Upper lobe of right lung (tissue), 1 donor: ENCODE measurements at regions not wholly inside any gene's neighbourhood (a gene's known extent, or its start where the extent isn't known, plus 50 kb on each side); places are given as distances from the start of the nearest gene placed in this dataset.

ENCODE experiments used
- ATAC-seq: fragments of 200-7000 bp; cut with Tn5 transposase; one replicate; pipeline ENCODE4 v1.9.1; 2020; ENCODE audit warnings: mild to moderate bottlenecking, moderate library complexity
- DNase-seq: peaks from one replicate; pipeline ENCODE4 v3.0.0-alpha.2; 2020
- H3K27ac ChIP-seq: fragments of 200-600 bp; one replicate; pipeline ENCODE4 v1.8.0; 2022
- H3K27me3 ChIP-seq: fragments of 200-600 bp; one replicate; pipeline ENCODE4 v1.8.0; 2022; ENCODE audit warnings: mild to moderate bottlenecking
- H3K36me3 ChIP-seq: fragments of 200-600 bp; one replicate; pipeline ENCODE4 v1.8.0; 2022
- H3K4me1 ChIP-seq: fragments of 200-600 bp; one replicate; pipeline ENCODE4 v1.8.0; 2022
- H3K4me3 ChIP-seq: fragments of 200-600 bp; one replicate; pipeline ENCODE4 v1.8.0; 2022; ENCODE audit warnings: mild to moderate bottlenecking
- H3K9me3 ChIP-seq: fragments of 200-600 bp; one replicate; pipeline ENCODE4 v1.8.0; 2022
- CTCF ChIP-seq: fragments of 200-600 bp; IDR thresholded peaks from one replicate; pipeline ENCODE4 v1.8.0; 2022; ENCODE audit warnings: antibody characterized with exemption
- intact Hi-C: fragments of 100-400 bp; cut with DNase I; formaldehyde crosslinking; loops from one replicate; pipeline ENCODE4 v1.11.0; 2022
- donor health status: DM: no; HTN: yes; CAD: no; lungs with severe emphysema.

- no peak overlapping the region for H3K27ac ChIP-seq
- intact Hi-C loops, result no loop called here
- H3K4me1 ChIP-seq, result no peaks in the 10 kb centered on the region
- no peaks in the 10 kb centered on the region for H3K27me3 ChIP-seq
- ATAC-seq (no peak), DNase-seq (no peak)
- H3K36me3 ChIP-seq, result no peaks in the 10 kb centered on the region
- H3K4me3 ChIP-seq, result no peak overlapping the region
- H3K9me3 ChIP-seq, result no peaks in the 10 kb centered on the region
- TF ChIP-seq CTCF, result no peak
Measured at GRCh38 chr10:4249841-4250586, 465.0 kb upstream of the KLF6 start.

DNA sequence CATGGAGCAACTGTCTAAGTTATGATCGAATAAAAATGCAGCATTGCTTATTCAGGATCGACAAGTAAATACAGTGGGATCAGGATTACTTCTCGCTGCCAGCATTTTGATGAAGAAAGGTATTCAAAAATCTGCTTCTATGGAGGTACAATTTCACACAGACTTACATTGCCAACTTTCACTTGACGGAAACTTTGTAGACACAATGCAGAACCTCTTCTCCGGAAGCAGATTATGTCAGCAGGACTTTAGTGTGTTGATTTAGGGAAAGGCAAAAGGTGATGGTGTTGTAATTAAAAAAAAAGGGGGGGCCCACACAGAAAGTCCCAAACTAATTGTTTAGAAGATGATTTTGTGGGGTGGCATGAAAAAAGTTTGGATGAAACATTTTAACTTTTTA lies 462.4 kb upstream of the KLF6 start:
- H3K4me1 ChIP-seq, result peaks cover 4% of the 10 kb centered on the region
- H3K27ac ChIP-seq, result no peak overlapping the region
- TF ChIP-seq CTCF, result no peak
- no peak for DNase-seq
- intact Hi-C loops, result no loop called here
- ATAC-seq, result no peak
- H3K9me3 ChIP-seq, result no peaks in the 10 kb centered on the region
- no peaks in the 10 kb centered on the region for H3K36me3 ChIP-seq
- no peak overlapping the region for H3K4me3 ChIP-seq
- no peaks in the 10 kb centered on the region for H3K27me3 ChIP-seq

DNA sequence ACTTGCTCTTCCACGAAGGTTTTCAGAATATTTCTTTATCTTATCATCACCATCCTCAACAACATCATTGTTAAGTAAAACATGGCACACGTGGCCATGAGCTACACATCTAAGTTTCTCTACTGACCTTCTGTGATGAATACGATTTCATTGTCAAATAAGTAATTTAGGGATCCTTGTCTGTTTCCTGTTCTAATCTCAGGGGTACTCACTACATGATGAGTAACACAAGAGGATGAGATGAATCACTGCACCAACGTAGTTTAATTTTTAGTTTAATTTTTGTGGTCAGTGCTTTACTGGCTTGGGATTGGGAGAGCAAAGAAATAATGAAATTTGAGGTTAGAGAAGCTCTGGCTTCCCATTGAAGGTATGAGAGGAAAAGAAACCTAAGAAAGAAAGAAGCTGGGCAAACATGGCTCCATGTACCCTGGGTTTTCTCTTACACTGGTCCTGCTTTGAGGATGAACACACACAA lies 461.9 kb upstream of the KLF6 start:
- intact Hi-C loops, result no loop called here
- no peak for TF ChIP-seq CTCF
- Histone ChIP-seq H3K4me1 (peaks cover 9% of the 10 kb centered on the region), H3K27me3 (no peaks in the 10 kb centered on the region), H3K36me3 (no peaks in the 10 kb centered on the region), H3K4me3 (no peak overlapping the region), H3K9me3 (no peaks in the 10 kb centered on the region), H3K27ac (no peak overlapping the region)
- ATAC-seq, result no peak
- no peak for DNase-seq

DNA sequence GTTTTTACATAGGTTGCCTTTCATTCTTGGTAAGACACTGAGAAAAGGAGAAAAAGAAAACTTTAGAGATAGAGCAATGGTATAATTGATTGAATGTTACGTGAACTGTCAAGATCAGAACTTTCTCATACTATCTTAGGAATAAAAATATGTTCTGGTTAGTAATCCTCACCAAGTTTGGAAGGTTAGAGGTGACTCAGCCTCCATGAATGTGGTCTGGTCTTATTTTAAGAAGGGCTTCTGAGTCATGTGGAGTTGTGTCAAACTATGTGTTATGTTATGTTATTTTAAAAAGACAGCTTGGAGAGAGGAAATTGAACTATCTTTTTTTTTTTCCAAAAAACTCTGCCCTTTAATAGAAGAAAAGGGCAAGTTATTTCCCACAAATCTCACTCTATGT lies 458.6 kb upstream of the KLF6 start:
- Histone ChIP-seq H3K9me3 (no peaks in the 10 kb centered on the region), H3K27me3 (no peaks in the 10 kb centered on the region), H3K27ac (peak overlapping the region; percentile 83), H3K36me3 (no peaks in the 10 kb centered on the region), H3K4me1 (peaks cover 9% of the 10 kb centered on the region), H3K4me3 (peak overlapping the region; percentile 14)
- DNase-seq (no peak), ATAC-seq (peak; percentile 45)
- TF ChIP-seq CTCF, result no peak
- intact Hi-C loops, result no loop called here

DNA sequence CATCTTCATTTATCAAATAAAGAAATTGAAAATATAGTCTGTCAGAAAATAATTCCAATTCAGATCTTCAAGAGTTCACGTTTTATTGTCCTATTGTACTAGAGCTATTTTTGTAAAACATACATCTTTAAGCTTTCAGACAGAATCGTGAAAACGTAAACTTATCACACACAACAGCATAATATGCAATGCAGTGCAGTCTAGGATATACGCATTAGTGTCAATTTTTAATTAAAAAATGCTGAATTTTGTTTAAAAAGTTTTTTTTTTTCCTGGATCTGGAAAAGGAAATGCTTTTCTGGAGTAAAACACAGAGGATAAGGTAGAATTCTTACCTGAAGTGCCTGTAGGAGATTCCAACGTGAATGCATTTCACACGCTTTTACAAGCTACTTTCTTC lies 458.2 kb upstream of the KLF6 start:
- no peaks in the 10 kb centered on the region for H3K9me3 ChIP-seq
- no peak for DNase-seq
- H3K27ac ChIP-seq, result peak overlapping the region; percentile 83
- no peaks in the 10 kb centered on the region for H3K36me3 ChIP-seq
- TF ChIP-seq CTCF, result no peak
- ATAC-seq, result no peak
- peak overlapping the region; percentile 14 for H3K4me3 ChIP-seq
- intact Hi-C loops, result no loop called here
- H3K4me1 ChIP-seq, result peaks cover 9% of the 10 kb centered on the region
- no peaks in the 10 kb centered on the region for H3K27me3 ChIP-seq
